ENCODE measurements at regions not wholly inside any gene's neighbourhood (a gene's known extent, or its start where the extent isn't known, plus 50 kb on each side); places are given as distances from the start of the nearest gene placed in this dataset.
"Not testable (repeated sequence)": the region's sequence is repeated elsewhere in the genome, so short reads cannot be mapped to it uniquely, and the experiment has no call there.

- no peak for DNase-seq (ENCODE audit: low read depth)
- H3K4me3 ChIP-seq (ENCODE audit: low read depth, low read length), result no peak overlapping the region
Measured at GRCh38 chr14:105581551-105582341, 55.4 kb downstream of the TMEM121 start.

GRCh38 chr14:105582639-105583038 is 56.3 kb downstream of the TMEM121 start:
- TF ChIP-seq CTCF (conservative IDR thresholded peaks at IDR 0.05; ENCODE audit: low read depth, low read length), result no peak
- no peak for DNase-seq (ENCODE audit: low read depth)
- H3K4me3 ChIP-seq (ENCODE audit: low read depth, low read length), result no peak overlapping the region

More at GRCh38 chr14:105581551-105582341, 55.4 kb downstream of the TMEM121 start:
- no peak for TF ChIP-seq CTCF (conservative IDR thresholded peaks at IDR 0.05; ENCODE audit: low read depth, low read length)

- not testable (repeated sequence) for H3K4me3 ChIP-seq (ENCODE audit: low read depth, low read length)
Measured at GRCh38 chr14:105583914-105584313, 57.5 kb downstream of the TMEM121 start.

GRCh38 chr14:105585290-105585689 is 58.9 kb downstream of the TMEM121 start:
- not testable (repeated sequence) for DNase-seq (ENCODE audit: low read depth); H3K4me3 ChIP-seq (ENCODE audit: low read depth, low read length)

More at GRCh38 chr14:105583914-105584313, 57.5 kb downstream of the TMEM121 start:
- DNase-seq (ENCODE audit: low read depth), result not testable (repeated sequence)

- not testable (repeated sequence) for H3K4me3 ChIP-seq (ENCODE audit: low read depth, low read length); DNase-seq (ENCODE audit: low read depth)
Measured at GRCh38 chr14:105585722-105586121, 59.3 kb downstream of the TMEM121 start.

GRCh38 chr14:105586144-105586872 is 59.9 kb downstream of the TMEM121 start:
- H3K4me3 ChIP-seq (ENCODE audit: low read depth, low read length); DNase-seq (ENCODE audit: low read depth): not testable (repeated sequence)

GRCh38 chr14:105587034-105587433 is 60.7 kb downstream of the TMEM121 start:
- not testable (repeated sequence) for H3K4me3 ChIP-seq (ENCODE audit: low read depth, low read length); DNase-seq (ENCODE audit: low read depth)

- H3K4me3 ChIP-seq (ENCODE audit: low read depth, low read length); DNase-seq (ENCODE audit: low read depth): not testable (repeated sequence)
Measured at GRCh38 chr14:105587482-105588235, 61.3 kb downstream of the TMEM121 start.

GRCh38 chr14:105588236-105588860 is 62.0 kb downstream of the TMEM121 start:
- DNase-seq (ENCODE audit: low read depth), result no peak
- no peak overlapping the region for H3K4me3 ChIP-seq (ENCODE audit: low read depth, low read length)
- no peak for TF ChIP-seq CTCF (conservative IDR thresholded peaks at IDR 0.05; ENCODE audit: low read depth, low read length)
